ENCODE measurements at regions not wholly inside any gene's neighbourhood (a gene's known extent, or its start where the extent isn't known, plus 50 kb on each side); places are given as distances from the start of the nearest gene placed in this dataset.

DNA sequence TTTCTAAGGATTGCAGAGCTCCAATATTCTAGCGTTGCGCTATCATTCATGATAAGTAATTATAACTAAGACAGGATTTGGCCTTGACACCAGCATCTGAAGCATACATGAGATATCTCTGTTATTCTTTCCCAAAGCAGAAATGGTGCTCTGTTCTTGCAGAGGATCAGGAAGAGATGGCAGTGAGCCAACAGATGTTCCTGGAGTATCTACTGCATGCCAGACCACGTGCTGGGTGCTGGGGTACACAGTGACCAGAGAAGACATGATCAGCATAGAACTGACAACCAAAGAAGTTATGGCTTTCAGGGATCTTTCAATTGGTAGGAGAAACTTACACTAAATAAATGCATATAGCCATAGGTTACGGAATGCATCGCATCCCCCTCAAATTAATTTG is 63.7 kb upstream of the PLXNA4 start:
- Histone ChIP-seq H3K79me2 (ENCODE audit: insufficient read depth, low read depth, low read length) (no peaks in the 10 kb centered on the region), H3K9me3 (ENCODE audit: low read length) (no peaks in the 10 kb centered on the region), H3K36me3 (ENCODE audit: insufficient read depth, low read length) (no peaks in the 10 kb centered on the region), H3K9me2 (ENCODE audit: insufficient read depth, low read length) (no peaks in the 10 kb centered on the region), H3K4me2 (ENCODE audit: low read length) (no peak overlapping the region), H2AFZ (ENCODE audit: low read length) (no peak overlapping the region), H4K20me1 (ENCODE audit: insufficient read depth, low read length) (no peaks in the 10 kb centered on the region), H3K4me1 (ENCODE audit: insufficient read depth, low read length, poor library complexity, severe bottlenecking) (no peaks in the 10 kb centered on the region), H3K4me3 (ENCODE audit: low read depth, low read length, poor library complexity, severe bottlenecking) (no peak overlapping the region), H3K27ac (ENCODE audit: low read depth, low read length, poor library complexity, severe bottlenecking) (no peak overlapping the region)
- no peak for DNase-seq (ENCODE audit: low spot score)
- intact Hi-C loops (cut with micrococcal nuclease; ENCODE audit: unreplicated experiment), result no loop called here
- ChIA-PET CTCF (ENCODE audit: unreplicated experiment) (no interaction called here), POLR2A (no interaction called here)
- TF ChIP-seq, protein P1, sequence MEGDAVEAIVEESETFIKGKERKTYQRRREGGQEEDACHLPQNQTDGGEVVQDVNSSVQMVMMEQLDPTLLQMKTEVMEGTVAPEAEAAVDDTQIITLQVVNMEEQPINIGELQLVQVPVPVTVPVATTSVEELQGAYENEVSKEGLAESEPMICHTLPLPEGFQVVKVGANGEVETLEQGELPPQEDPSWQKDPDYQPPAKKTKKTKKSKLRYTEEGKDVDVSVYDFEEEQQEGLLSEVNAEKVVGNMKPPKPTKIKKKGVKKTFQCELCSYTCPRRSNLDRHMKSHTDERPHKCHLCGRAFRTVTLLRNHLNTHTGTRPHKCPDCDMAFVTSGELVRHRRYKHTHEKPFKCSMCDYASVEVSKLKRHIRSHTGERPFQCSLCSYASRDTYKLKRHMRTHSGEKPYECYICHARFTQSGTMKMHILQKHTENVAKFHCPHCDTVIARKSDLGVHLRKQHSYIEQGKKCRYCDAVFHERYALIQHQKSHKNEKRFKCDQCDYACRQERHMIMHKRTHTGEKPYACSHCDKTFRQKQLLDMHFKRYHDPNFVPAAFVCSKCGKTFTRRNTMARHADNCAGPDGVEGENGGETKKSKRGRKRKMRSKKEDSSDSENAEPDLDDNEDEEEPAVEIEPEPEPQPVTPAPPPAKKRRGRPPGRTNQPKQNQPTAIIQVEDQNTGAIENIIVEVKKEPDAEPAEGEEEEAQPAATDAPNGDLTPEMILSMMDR (conservative IDR thresholded peaks at IDR 0.05; ENCODE audit: low read length), result no peak
- TF ChIP-seq EZH2phosphoT487 (IDR thresholded peaks at IDR 0.05; ENCODE audit: borderline replicate concordance, low read depth, low read length), result no peak
- BruUV-seq (replicated peaks), result no TSS peak

DNA sequence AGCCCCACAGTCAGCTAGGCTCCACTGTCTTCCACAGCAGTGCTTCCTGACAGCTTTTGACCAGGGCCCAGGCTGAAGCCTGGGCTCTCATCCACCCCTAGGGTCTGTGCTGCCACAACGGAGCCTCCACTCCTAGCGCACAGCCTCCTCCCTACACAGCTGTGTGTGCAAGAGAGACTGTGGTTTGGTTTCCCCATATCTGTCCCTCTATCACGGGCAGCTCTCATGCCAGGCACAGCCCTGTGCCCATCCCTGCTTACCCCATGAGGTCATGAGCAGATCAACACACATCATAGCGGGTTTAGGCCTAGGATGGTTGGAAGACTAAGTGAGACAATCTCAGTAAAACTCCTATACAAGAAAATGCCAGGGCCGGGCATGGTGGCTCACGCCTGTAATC is 61.7 kb upstream of the PLXNA4 start:
- Histone ChIP-seq H3K4me1 (ENCODE audit: insufficient read depth, low read length, poor library complexity, severe bottlenecking) (no peaks in the 10 kb centered on the region), H3K4me2 (ENCODE audit: low read length) (no peak overlapping the region), H2AFZ (ENCODE audit: low read length) (no peak overlapping the region), H3K9me3 (ENCODE audit: low read length) (no peaks in the 10 kb centered on the region), H3K4me3 (ENCODE audit: low read depth, low read length, poor library complexity, severe bottlenecking) (no peak overlapping the region), H3K27ac (ENCODE audit: low read depth, low read length, poor library complexity, severe bottlenecking) (no peak overlapping the region), H3K9me2 (ENCODE audit: insufficient read depth, low read length) (no peaks in the 10 kb centered on the region), H3K79me2 (ENCODE audit: insufficient read depth, low read depth, low read length) (no peaks in the 10 kb centered on the region), H4K20me1 (ENCODE audit: insufficient read depth, low read length) (no peaks in the 10 kb centered on the region), H3K36me3 (ENCODE audit: insufficient read depth, low read length) (no peaks in the 10 kb centered on the region)
- CTCF ChIA-PET (ENCODE audit: unreplicated experiment), result no interaction called here
- BruUV-seq (replicated peaks), result no TSS peak
- no peak for DNase-seq (ENCODE audit: low spot score)
- TF ChIP-seq, protein P1 (conservative IDR thresholded peaks at IDR 0.05; ENCODE audit: low read length), result no peak
- POLR2A ChIA-PET, result interaction anchor here (0.7 kb wide), 1 partner anchor 16 kb away, joined by 3 read pairs; no protein-coding TSS in a partner anchor
- intact Hi-C loops (cut with micrococcal nuclease; ENCODE audit: unreplicated experiment), result no loop called here

DNA sequence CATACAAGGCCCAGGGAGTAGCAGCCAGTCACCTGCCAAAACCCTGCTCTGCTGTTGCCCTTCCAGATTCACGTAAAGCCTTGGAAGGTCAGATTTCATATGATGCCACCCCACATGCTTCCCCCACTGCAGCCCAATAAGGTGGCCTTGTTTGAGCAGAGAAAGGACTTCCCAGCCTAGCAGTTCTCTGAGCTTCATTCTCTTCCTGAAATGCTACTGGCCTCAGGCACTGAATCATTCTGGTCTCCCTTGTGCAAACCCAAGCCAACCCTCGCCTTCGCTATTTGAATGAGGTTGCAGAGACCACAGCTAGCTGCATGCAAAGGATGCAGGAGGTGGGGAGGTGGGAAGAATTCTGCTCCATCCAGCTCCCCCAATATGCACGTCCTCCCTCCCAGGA is 60.3 kb upstream of the PLXNA4 start:
- Histone ChIP-seq H4K20me1 (ENCODE audit: insufficient read depth, low read length) (no peaks in the 10 kb centered on the region), H3K79me2 (ENCODE audit: insufficient read depth, low read depth, low read length) (no peaks in the 10 kb centered on the region), H3K36me3 (ENCODE audit: insufficient read depth, low read length) (no peaks in the 10 kb centered on the region), H3K9me3 (ENCODE audit: low read length) (no peaks in the 10 kb centered on the region), H3K9me2 (ENCODE audit: insufficient read depth, low read length) (no peaks in the 10 kb centered on the region), H3K4me3 (ENCODE audit: low read depth, low read length, poor library complexity, severe bottlenecking) (no peak overlapping the region), H3K4me1 (ENCODE audit: insufficient read depth, low read length, poor library complexity, severe bottlenecking) (no peaks in the 10 kb centered on the region), H3K27ac (ENCODE audit: low read depth, low read length, poor library complexity, severe bottlenecking) (no peak overlapping the region), H2AFZ (ENCODE audit: low read length) (no peak overlapping the region), H3K4me2 (ENCODE audit: low read length) (no peak overlapping the region)
- no peak for DNase-seq (ENCODE audit: low spot score)
- POLR2A ChIA-PET, result interaction anchor here (0.5 kb wide), 1 partner anchor 1339 kb away, joined by 3 read pairs; no protein-coding TSS in a partner anchor
- no peak for TF ChIP-seq EZH2phosphoT487 (IDR thresholded peaks at IDR 0.05; ENCODE audit: borderline replicate concordance, low read depth, low read length)
- TF ChIP-seq, protein P1 (conservative IDR thresholded peaks at IDR 0.05; ENCODE audit: low read length), result no peak
- intact Hi-C loops (cut with micrococcal nuclease; ENCODE audit: unreplicated experiment), result no loop called here
- CTCF ChIA-PET (ENCODE audit: unreplicated experiment), result no interaction called here
- BruUV-seq (replicated peaks), result no TSS peak

Data from OCI-LY7 (cell line).